ENCODE measurements at regions not wholly inside any gene's neighbourhood (a gene's known extent, or its start where the extent isn't known, plus 50 kb on each side); places are given as distances from the start of the nearest gene placed in this dataset.

DNA sequence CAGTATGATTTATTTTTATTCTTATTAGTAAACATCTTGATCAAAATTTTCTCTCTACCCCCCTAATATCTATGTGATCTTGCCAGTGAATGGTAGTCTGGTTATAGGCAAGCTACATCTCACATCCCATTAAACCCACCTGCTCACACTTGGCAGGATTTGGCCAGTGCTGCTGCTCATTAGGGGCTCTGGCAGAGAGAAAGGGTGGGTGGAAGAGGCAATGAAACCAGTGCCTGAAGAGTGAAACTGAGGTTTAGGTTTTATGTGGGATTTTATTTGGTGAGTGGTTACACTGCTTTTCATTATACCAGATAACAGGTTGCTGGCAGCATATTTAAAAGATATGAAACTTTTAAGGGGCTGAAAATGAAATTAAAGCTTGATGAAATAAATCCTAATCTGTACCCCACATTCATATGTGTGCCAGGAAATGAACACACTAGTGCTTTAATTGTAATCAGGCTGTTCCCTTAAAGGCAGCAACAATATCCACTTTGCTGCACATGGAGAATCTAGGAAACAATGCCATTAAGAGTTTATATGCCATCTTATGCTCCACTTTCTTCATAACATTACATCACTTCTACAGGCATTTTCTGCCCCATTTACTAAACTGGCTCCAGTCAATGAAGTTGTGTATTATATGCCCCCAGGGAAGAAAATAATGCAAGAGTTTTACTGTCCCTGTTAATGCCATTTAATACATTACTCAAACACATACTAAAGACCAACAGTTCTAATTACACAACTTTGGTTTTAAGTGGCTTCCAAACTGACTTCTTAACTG lies 688.7 kb downstream of the MECOM start:
- TF ChIP-seq CTCF (IDR thresholded peaks at IDR 0.05; ENCODE audit: borderline replicate concordance, extremely low read depth, low read length, poor library complexity, severe bottlenecking) (no peak), EZH2 (IDR thresholded peaks at IDR 0.05; ENCODE audit: borderline replicate concordance, low read depth, low read length, severe bottlenecking) (no peak)
